ENCODE measurements at regions not wholly inside any gene's neighbourhood (a gene's known extent, or its start where the extent isn't known, plus 50 kb on each side); places are given as distances from the start of the nearest gene placed in this dataset.

DNA sequence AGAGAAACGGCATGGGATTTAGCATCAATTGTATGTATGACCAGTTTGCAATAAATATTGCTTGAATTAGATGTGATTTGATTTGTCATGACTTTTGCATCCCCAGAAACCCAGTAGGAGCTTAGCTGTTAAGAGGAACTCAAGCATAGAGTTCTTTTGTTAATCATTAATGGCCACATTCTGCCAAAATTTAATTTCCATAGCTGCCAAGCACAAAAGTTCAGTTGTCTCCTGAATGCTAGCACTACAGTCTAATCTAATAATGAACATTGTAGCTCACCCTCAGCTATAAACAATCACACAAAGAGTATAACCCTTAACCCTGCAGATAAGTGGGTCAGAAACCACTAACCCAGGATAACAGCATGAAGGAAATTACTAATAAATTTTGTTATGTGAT is 169.8 kb upstream of the GRAMD2B start:
- TF ChIP-seq, protein P1, sequence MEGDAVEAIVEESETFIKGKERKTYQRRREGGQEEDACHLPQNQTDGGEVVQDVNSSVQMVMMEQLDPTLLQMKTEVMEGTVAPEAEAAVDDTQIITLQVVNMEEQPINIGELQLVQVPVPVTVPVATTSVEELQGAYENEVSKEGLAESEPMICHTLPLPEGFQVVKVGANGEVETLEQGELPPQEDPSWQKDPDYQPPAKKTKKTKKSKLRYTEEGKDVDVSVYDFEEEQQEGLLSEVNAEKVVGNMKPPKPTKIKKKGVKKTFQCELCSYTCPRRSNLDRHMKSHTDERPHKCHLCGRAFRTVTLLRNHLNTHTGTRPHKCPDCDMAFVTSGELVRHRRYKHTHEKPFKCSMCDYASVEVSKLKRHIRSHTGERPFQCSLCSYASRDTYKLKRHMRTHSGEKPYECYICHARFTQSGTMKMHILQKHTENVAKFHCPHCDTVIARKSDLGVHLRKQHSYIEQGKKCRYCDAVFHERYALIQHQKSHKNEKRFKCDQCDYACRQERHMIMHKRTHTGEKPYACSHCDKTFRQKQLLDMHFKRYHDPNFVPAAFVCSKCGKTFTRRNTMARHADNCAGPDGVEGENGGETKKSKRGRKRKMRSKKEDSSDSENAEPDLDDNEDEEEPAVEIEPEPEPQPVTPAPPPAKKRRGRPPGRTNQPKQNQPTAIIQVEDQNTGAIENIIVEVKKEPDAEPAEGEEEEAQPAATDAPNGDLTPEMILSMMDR (IDR thresholded peaks at IDR 0.05) = no peak
- no peak for TF ChIP-seq POLR2A (IDR thresholded peaks at IDR 0.05)
